HG02678 (cell line): ENCODE measurements at regions not wholly inside any gene's neighbourhood (a gene's known extent, or its start where the extent isn't known, plus 50 kb on each side); places are given as distances from the start of the nearest gene placed in this dataset.

Source experiments
- ATAC-seq: cut with Tn5 transposase; IDR thresholded peaks from one replicate; pipeline ENCODE4 v1.9.1; 2021; ENCODE audit warnings: mild to moderate bottlenecking, moderate library complexity; ENCODE audit not compliant: unreplicated experiment

DNA sequence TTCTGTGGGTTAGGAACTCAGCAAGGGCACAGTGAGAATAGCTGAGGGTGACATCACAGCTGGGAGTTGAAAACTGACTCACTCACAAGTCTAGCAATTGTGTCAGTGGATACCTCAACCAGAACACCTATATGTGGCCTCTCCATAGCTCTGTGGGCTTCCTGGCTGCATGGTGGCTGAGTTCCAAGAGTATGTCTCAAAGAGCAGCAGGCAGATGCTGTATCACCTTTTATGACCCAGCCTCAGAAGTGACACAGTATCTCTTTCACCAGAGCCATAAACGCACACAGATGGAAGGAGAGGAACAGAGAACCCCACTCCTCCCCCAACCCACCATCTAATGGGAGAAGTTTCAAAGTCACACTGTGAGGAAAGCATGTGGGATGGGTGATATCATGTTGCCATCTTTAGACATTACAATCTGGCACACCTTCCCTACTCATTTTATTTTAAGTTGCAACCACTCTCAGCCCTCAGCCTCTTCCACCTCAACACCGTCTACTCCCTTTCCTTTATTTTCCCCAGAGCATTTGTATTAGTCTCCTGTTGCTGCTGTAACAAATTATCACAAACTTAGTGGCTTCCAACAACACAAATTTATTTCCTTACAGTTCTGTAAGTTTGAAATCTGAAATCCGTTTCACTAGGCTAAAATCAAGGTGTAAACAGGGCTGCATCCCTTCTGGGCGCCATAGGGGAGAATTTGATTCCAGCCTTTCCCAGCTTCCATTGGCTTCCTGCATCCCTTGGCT is 134.6 kb upstream of the SPATS2L start:
- no peak for ATAC-seq

DNA sequence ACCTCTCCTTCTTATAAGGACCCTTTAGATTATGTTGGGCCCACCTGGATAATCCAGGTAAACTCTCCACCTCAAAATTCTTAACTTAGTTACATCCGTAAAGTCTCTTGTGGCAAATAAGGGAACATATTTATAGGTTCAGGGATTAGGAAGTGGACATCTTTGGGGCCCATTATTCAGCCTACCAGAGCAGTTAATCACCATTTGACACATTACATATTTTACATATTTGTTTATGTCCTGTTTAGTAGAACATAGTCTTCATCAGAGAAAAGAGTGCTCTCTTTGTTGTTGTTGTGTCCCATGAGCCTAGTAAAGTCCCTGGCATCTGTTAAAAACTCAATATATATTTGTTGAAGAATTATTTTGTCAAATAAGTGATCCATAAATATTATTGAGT is 134.0 kb upstream of the SPATS2L start:
- ATAC-seq: no peak

DNA sequence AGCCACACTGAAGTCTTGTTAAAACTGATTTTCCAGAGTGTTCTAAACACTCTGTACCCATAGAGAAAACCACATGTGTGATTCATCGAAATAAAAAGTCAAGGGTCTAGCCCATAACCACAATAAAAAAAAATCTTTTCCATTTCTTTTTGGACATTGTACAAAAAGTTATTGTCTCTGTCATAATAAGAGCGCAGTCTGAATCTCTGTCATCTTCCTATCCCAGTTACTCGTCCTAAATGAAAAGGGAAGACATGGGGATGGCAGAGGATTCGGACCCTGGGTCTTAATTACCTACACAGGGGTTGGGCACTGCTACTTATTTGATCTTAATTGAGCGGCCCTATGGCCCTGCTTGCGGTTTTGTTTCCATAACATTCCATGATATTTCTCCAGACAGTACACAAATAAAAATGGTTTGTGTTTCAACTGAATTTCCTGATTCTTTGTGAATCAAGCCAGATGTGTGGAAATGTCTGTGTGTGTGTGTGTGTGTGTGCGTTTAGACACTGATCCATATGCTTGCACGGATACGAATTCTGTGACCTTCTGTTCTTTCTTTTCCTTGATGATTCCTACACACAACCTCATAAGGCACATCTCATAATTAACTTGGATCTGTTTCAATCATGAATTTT is 133.4 kb upstream of the SPATS2L start:
- no peak for ATAC-seq

DNA sequence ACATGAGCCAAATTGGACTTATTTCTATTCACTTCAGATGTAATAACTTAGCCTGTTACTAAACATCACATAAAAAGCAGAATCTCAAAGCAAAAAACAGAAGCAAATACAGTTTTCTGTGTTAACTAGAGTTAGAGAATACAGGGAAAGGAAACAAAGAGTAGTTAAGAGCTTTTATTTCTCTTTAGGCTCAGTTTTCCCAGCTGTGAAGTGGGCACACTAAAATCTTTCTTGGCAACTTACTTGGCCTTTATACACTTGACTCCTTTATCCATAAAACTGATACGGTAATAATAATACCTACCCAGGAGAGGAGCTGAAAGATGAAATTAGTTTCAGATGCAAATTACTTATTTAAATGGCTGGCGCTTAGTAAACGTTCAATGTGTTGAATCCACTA is 132.8 kb upstream of the SPATS2L start:
- ATAC-seq: no peak

DNA sequence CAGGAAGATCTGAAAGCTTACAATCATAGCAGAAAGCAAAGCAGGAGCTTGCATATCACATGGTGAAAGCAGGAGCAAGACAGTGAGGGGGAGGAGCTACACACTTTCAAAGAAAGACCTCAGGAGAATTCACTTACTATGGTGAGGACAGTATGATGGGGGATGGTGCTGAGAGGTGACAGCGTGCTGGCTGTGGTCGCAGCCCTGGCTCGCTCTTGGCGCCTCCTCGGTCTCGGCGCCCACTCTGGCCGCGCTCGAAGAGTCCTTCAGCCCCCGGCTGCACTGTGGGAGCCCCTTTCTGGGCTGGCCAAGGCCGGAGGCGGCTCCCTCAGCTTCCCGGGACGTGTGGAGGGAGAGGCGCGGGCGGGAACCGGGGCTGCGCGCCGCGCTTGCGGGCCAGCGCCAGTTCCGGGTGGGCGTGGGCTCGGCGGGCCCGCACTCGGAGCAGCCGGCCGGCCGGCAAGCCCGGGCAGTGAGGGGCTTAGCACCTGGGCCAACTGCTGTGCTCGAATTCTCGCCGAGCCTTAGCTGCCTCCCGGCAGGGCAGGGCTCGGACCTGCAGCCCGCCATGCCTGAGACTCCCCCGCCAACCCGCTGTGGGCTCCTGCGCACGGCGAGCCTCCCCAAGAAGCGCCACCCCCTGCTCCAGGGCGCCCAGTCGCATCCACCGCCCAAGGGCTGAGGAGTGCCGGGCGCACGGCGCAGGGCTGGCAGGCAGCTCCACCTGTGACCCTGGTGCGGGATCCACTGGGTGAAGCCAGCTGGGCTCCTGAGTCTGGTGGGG is 131.9 kb upstream of the SPATS2L start:
- ATAC-seq: no peak

DNA sequence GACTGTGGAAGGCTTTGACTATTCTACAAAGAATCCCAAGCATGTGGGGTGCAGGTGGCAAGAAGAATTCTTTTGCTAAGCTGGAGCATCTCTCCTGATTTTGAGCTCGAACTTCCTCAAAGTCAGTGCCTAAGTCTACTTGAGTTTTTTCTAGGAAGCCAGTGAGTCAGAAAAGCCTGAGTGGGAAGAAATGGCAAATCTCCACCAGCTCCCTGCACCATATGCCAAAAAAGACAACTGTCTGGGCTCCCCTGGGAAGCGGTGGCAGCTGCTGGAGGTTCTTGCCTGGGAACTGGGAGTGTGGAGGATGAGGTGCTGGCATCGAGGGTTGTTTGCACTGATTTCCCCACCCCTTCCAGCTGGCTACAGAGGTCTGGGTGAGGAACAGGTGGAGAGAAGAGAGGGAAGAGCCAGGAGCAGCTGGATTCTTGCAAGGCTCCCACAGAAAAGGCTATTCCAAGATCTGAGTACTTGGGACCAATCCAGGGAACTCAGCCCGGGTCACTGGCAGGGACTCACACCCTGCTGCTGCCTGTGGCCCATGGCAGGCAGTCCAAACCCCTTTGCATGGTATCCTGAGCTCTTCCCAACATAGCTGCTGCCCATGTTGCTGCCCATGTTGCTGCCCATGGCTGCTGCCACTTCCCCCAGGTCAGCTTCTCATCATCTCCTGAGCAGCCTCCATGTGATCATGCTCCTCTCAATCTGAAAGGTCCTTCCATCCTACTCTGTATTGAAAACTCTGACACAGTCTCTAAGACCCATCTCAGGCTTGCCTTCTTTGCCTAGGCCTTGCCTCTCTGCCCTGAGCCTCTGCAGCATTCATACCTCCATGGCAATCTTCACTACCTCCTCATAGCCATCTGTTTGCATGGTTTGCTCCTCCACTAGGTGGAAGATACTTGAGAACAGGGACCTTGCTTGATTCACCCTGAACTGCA is 128.3 kb upstream of the SPATS2L start:
- ATAC-seq: no peak

DNA sequence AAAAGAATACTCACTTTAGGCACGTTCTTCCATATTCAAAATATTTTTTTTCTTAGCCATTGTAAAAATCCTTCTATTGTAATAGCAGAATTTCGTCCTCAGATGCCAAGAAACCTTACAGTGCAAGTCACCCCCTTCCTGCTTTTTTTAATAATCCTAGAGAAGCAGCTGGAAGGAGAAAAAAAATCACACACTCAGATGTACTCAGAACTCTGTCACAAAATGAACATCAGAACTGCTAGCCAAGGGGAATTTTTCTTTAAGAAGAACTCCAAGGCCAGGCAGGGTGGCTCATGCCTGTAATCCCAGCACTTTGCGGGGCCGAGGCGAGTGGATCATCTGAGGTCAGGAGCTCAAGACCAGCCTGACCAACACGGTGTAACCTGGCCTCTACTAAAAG is 127.3 kb upstream of the SPATS2L start:
- no peak for ATAC-seq

DNA sequence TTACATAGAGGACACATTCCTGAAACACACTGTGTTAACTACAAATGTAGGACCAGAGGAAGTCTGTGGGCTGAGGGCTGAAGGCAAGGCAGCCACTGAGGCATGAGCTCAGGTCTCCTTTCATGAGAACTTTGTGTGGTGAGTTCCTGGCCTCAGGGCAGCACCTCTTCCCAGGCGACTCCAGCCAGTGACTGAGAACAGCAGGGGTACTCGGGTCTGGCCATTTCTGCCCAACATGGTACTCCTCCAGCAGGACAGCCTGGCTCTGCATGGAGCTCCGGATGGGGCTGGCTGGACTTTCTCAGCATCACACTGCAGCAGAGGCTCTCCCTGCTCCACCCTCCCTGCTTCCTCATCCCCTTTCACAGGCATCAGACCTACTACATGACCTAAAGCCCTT is 125.5 kb upstream of the SPATS2L start:
- ATAC-seq: no peak

DNA sequence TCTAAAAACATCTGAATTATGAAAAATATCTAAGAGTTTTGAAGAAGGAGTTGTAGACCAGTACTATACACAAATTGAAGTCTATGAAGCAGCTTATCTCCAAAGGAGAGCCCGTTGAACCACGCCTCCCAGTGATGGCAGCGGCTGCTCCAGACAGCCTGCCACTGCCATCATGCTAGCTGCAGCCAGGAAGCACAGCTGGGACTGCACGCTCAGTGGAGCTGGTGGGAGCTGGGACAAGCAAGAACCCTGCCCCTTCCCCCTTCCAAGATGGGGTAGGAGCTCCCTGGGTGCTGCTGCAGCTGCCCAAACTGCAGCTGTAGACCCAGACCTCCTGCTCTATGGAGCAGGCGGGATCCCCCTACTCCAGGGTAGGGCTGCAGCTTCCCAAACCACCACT is 124.7 kb upstream of the SPATS2L start:
- ATAC-seq: no peak

DNA sequence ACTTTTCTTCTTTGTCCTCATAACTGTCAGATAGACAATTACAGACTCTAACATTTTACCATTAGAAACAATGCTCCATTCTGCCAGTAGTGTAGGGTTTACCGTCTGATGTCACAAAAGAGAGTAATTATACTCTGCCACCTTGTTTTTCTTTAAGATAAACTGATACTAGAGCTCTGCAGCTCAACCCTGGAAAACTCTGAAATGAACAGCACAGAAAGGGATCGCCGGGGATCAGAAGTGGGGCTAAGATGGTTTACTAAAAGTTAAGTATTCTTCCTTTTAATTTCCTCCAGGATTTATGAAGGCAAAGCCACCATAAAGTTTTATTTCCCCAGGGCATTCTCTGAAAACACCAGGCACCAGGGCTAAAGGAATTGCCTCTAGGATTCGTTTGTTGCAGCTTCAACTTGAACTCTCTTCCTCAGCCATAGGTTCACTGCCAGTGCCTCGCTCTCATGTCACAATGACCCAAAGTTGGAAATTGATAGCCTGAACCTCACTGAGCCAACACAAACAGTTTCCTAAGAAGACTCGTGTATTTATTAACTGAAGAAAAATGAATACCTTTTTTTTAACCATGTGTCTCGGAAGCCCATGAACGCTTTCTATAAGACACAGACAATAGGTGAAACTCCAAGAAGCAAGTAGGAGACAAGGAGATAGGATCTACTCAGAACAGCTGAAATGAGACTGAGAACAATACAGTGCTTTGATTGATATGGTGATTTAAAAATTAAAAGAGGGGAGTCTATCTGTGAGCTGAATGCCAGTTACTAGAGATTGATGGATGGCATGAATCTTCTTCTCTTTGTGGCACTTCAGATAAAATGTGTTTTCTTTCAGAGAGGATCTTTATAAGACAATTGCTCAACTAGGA is 121.5 kb upstream of the SPATS2L start:
- ATAC-seq: no peak

DNA sequence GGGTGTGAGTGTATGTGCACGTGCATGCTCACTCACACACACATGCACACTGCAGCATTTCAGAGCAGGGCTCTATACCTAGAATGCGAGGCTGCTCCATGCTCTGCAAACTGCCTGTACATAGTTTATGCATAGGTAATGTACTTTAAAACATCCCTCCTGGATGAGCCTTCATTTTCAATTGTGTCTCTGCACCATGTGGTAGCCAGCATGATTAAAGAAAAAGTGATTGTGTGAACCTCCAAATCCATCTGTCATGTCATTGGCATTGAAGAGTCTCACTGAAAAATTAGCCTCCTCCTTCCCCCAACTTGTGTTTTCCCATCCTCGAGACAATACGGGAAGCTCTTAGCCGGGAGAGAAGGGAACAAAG is 120.9 kb upstream of the SPATS2L start:
- no peak for ATAC-seq

DNA sequence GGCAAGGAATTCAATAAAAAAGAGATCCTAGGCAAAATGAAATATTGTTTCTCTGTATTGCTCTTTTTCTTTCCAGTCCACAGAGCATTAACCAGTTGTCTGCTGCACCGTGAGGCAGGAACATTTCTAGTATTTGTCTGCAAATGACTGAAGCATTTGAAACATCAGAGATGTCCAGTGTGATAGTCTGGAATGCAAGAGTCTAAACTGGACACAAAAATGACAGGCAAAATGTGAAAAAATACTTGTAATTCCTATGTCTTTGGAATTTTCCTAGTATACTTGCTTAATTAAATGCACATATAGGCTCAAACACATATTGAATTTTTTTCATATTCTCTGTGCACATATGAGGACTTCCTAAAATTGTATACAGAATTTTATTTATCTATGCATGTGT is 120.5 kb upstream of the SPATS2L start:
- no peak for ATAC-seq

DNA sequence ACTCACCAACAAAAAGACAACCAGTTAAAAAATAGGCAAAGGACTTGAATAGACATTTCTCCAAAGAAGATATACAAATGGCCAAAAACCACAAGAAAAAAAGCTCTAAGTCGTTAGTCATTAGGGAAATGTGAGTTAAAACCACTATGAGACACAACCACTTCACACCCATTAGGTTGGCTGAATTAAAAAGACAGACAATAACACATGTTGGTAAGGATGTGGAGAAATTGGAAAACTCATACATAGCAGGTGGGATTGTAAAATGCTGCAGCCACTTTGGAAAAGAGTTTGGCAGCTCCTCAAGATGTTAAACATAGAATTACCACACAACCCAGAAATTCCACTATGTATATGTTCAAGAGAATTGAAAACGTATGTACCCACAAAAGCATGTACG is 117.6 kb upstream of the SPATS2L start:
- no peak for ATAC-seq

DNA sequence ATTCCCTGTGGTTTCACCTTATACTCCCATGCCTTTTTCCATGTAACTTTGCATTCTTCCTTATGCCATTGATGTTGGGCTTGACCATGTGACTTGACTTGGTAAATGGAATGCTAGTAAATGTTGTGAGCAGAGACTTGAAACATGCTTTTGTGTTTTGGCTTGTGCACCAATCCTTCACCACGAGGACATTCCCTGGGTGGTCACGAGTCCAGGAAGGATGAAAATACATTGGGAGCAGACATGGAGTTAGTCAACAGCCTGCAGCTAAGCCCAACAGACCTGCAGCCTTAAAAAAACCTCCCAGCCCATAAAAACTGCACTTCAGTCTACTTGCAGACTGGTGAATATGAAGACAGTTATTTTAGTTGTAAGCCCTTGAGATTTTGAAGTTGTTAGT is 116.5 kb upstream of the SPATS2L start:
- ATAC-seq: no peak

DNA sequence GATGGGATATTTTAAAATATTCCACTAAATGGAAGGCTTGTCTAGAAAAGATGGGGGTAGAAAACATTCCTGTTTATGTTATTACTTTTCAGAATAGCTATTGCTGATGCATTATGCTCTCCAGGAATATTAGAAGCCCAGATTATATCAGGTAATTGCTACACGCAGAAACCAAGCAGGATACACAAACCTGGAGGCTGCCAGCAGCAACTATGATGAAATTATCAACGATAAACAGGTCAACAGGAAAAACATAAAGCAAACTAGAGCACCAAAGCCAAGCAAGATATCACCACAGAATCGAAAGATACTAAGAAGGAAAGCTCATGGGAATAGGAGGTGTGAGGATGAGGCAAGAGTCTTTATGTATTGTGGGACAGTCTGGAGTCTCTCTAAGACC is 113.2 kb upstream of the SPATS2L start:
- ATAC-seq: no peak

DNA sequence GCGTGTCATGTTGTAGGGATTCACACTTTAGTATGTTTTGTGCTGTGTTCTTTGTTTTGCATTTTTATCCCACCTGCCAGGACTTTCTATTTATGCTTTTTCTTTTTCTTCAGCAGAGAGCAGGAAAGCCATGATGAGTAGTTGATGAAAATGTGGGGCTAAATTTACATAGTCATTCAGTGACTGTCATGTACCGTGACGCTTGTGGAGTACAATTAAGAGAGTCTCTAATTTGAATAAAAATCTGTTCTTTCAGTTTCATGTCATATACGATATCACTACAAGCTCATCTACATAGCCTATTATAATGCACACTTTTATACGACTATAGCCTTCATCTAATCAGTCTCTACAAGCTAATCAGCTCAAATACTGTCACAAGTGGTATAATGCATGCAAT is 112.7 kb upstream of the SPATS2L start:
- no peak for ATAC-seq

DNA sequence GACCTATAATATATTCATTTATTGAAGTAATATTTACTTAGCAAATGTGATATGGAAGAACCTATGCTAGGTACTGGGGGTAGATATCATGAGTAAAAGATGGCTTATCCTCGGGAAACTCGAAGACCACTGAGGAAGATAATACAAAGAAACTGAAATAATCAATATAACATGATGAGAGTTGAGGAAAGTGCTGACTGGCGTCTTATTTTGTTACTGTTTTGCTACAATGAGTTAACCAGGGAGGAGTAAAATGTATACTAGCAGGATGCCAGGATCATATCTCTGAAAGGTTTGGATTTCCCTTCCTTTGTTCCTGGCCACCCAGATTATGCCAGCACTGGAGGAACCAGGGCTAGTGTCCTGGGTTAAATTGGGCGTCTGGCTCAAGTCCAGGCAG is 111.7 kb upstream of the SPATS2L start:
- no peak for ATAC-seq

DNA sequence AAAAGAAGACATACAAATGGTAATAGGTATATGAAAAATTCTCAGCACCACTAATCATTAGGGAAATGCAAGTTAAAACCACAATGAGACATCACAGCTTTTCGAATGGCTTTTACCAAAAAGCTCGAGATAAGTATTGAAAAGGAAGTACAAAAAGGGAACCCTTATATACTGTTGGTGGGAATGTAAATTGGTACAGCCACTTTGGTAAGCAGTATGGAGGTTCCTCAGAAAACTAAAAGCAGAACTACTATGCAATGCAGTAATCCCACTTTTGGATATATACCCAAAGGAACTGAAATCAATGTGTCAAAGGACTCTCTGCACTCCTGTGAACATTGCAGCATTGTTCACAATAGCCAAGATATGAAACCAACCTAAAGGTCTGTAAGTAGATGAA is 107.5 kb upstream of the SPATS2L start:
- ATAC-seq: no peak

DNA sequence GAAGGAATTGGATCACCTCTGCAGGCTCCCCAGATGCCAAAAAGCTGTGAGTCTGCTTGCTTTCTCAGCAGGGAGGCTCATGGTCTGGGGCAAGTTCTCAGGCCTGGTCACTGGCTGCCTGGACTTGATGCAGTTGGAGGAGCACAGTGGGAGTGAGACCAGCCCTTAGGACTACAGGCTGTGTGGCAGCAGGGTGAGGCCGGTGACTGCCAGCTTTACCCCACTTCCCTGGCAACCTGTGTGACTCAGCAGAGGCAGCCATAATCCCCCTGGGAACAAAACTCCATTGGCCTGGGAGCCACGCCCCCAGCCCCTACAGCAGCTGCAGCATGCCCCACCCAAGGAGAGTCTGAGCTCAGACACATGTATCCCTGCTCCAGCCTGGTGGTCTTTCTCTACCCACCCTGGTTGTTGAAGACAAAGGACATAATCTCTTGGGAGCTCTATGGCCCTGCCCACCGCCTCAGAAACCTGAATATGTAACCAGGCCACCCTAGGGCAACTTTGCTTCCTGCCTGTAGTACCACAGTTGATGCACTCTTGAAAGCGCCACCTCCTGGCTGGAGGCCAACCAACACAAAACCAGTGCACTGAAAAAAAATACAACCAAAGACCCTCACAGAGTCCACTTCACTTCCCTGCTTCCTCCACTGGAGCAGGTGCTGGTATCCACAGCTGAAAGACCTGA is 106.8 kb upstream of the SPATS2L start:
- no peak for ATAC-seq
